ENCODE measurements at regions not wholly inside any gene's neighbourhood (a gene's known extent, or its start where the extent isn't known, plus 50 kb on each side); places are given as distances from the start of the nearest gene placed in this dataset.
"Not testable (repeated sequence)": the region's sequence is repeated elsewhere in the genome, so short reads cannot be mapped to it uniquely, and the experiment has no call there.

DNA sequence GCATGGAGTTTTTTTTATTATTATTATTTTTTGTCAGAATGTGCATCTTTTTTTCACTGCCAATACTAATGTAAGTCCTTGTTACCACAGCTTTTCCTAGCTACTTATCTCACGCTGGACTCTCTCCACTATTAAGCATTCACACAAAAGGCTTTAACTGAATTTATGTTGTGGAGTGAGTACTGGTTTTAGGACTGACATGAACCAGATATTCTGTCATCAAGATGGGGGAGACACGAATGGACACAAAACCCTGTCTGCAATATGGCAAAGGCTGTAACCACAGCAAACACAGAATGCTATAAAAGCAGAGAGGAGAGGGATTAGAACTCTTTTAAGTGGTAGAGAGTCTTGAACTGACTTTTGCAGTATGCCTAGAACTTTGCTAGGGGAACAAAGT lies 592.2 kb upstream of the TBL1XR1 start:
- no peak for TF ChIP-seq CTCF (IDR thresholded peaks at IDR 0.05)
- Histone ChIP-seq H3K36me3 (no peaks in the 10 kb centered on the region), H3K9me3 (no peaks in the 10 kb centered on the region), H3K4me3 (no peak overlapping the region), H3K27me3 (no peaks in the 10 kb centered on the region), H3K27ac (no peak overlapping the region), H3K4me1 (peaks cover 0 to 8% of the 10 kb centered on the region in 2 donors)
- no peak for DNase-seq (ENCODE audit: low spot score)

GRCh38 chr3:177792311-177793030 lies 595.2 kb upstream of the TBL1XR1 start:
- Histone ChIP-seq H3K27me3 (no peaks in the 10 kb centered on the region), H3K4me1 (no peaks in the 10 kb centered on the region), H3K27ac (no peak overlapping the region), H3K4me3 (no peak overlapping the region), H3K36me3 (no peaks in the 10 kb centered on the region), H3K9me3 (no peaks in the 10 kb centered on the region)
- DNase-seq (ENCODE audit: low spot score) = no peak
- no peak for TF ChIP-seq CTCF (IDR thresholded peaks at IDR 0.05)

GRCh38 chr3:177793451-177793850 lies 596.2 kb upstream of the TBL1XR1 start:
- Histone ChIP-seq H3K4me3 (no peak overlapping the region), H3K36me3 (no peaks in the 10 kb centered on the region), H3K27ac (no peak overlapping the region), H3K4me1 (no peaks in the 10 kb centered on the region), H3K27me3 (no peaks in the 10 kb centered on the region), H3K9me3 (no peaks in the 10 kb centered on the region)
- no peak for DNase-seq (ENCODE audit: low spot score)
- TF ChIP-seq CTCF (IDR thresholded peaks at IDR 0.05) = no peak

DNA sequence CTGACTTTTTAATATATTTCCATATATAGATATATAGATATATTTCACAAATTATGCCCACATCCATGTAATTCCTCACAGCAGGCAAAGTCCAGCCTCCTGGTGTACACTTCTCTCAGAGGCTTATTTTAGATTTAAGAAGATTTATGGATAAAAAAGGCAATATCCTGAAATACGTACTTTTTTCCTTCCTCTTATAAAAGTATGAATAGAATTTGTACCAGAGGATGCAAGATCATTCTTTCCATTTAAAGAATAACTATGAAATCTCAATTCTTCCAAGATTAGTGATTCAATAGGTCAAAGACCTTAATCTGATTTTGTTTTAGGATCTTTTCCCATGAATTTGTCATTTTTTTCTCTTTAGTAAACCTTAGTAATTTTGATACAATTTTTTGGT lies 597.9 kb upstream of the TBL1XR1 start:
- no peak for TF ChIP-seq CTCF (IDR thresholded peaks at IDR 0.05)
- DNase-seq (ENCODE audit: low spot score) = no peak
- H3K27me3 ChIP-seq = no peaks in the 10 kb centered on the region
- H3K9me3 ChIP-seq = no peaks in the 10 kb centered on the region
- no peaks in the 10 kb centered on the region for H3K4me1 ChIP-seq
- H3K27ac ChIP-seq = no peak overlapping the region
- H3K4me3 ChIP-seq = no peak overlapping the region
- no peaks in the 10 kb centered on the region for H3K36me3 ChIP-seq

DNA sequence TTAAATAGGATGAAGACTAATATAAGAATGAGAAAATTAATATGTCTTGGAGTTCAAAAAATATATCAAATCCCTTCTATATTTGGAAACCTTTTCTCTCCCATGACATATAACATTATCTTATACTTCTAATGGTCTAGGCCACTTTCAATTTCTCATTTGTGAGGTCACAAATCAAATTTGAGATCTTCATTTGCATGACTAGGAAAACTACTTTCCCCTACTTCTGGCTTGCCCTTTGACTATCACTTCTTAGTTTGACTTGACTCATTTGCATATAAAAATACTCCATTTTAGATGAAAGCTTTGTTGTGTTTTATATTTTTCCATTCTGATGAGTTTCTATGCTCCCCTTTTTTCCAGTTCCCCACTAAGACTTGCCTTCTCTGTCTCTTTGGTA lies 598.6 kb upstream of the TBL1XR1 start:
- H3K36me3 ChIP-seq = no peaks in the 10 kb centered on the region
- DNase-seq (ENCODE audit: low spot score) = no peak
- no peak overlapping the region for H3K4me3 ChIP-seq
- H3K9me3 ChIP-seq = no peaks in the 10 kb centered on the region
- no peak overlapping the region for H3K27ac ChIP-seq
- H3K27me3 ChIP-seq = no peaks in the 10 kb centered on the region
- no peaks in the 10 kb centered on the region for H3K4me1 ChIP-seq
- no peak for TF ChIP-seq CTCF (IDR thresholded peaks at IDR 0.05)

DNA sequence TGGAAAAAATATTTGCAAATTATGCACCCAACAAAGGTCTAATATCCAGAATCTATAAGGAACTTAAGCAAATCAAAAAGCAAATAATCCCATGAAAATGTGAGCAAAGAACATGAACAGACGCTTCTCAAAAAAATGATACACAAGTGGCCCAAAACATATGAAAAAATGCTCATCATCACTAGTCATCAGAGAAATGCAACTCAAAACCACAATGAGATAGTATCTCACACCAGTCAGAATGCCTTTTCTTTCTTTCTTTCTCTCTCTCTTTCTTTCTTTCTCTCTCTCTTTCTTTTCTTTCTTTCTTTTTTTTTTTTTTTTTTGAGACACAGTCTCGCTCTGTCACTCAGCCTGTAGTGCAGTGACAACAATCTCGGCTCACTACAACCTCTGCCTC lies 602.9 kb upstream of the TBL1XR1 start:
- H3K9me3 ChIP-seq; H3K4me3 ChIP-seq; H3K27ac ChIP-seq; H3K4me1 ChIP-seq; DNase-seq (ENCODE audit: low spot score); H3K27me3 ChIP-seq; H3K36me3 ChIP-seq: not testable (repeated sequence)
